Liver (tissue), 3 donors: ENCODE measurements at regions not wholly inside any gene's neighbourhood (a gene's known extent, or its start where the extent isn't known, plus 50 kb on each side); places are given as distances from the start of the nearest gene placed in this dataset.

ENCODE experiments used
- GABPA ChIP-seq, 2 donors: IDR thresholded peaks in 1 of 2; conservative IDR thresholded peaks in 1 of 2; 2 replicates each; pipeline ENCODE4 v1.6.1; 2016; ENCODE audit warnings: antibody characterized with exemption in 2 of 2, mild to moderate bottlenecking in 1 of 2, moderate library complexity in 1 of 2
- JUND ChIP-seq, 2 donors: IDR thresholded peaks; 2 replicates each; pipeline ENCODE4 v1.6.1; 2016; ENCODE audit warnings: antibody characterized with exemption in 2 of 2
- RAD21 ChIP-seq, 2 donors: IDR thresholded peaks; 2 replicates each; pipeline ENCODE4 v1.6.1; 2016; ENCODE audit warnings: antibody characterized with exemption in 2 of 2, mild to moderate bottlenecking in 2 of 2
- SP1 ChIP-seq: IDR thresholded peaks from 2 replicates; pipeline ENCODE4 v1.6.1; 2018; ENCODE audit warnings: antibody characterized with exemption, mild to moderate bottlenecking
- YY1 ChIP-seq: IDR thresholded peaks from 2 replicates; pipeline ENCODE4 v1.6.1; 2016; ENCODE audit warnings: antibody characterized with exemption, mild to moderate bottlenecking
- TF ChIP-seq, protein P1 (sequence below): fragments of 150-350 bp; IDR thresholded peaks from 2 replicates; pipeline ENCODE4 v1.5.1; 2017; ENCODE audit warnings: improper control_type of control experiment, low read depth, low read length; ENCODE audit not compliant: missing input control
- TF ChIP-seq, protein P2 (sequence below): IDR thresholded peaks from 2 replicates; pipeline ENCODE4 v1.6.1; 2016; ENCODE audit warnings: antibody characterized with exemption, mild to moderate bottlenecking
- TF ChIP-seq, protein P3 (sequence below): IDR thresholded peaks from 2 replicates; pipeline ENCODE4 v1.6.1; 2016; ENCODE audit warnings: antibody characterized with exemption
- donor health status: healthy.
- donor health status: healthy.

DNA sequence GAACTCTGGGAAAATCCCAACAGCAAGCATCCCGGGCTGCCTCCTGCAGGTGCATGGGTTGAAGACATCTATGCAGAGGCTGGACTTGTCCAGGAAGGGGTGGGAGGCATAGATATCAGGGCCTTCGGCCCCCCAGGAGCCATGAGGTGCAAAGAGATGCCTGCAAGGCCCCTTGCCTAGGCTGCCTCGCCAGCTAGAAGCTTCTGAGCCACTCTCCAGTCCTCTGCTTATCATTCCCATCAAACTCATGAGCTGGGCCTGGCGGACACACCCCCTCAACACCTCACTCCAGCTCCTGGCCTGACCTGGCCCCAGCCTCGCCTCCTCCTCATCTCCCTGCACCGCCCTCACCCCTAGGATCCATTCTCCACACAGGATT is 152.4 kb upstream of the PTPN1 start:
- TF ChIP-seq, protein P1, sequence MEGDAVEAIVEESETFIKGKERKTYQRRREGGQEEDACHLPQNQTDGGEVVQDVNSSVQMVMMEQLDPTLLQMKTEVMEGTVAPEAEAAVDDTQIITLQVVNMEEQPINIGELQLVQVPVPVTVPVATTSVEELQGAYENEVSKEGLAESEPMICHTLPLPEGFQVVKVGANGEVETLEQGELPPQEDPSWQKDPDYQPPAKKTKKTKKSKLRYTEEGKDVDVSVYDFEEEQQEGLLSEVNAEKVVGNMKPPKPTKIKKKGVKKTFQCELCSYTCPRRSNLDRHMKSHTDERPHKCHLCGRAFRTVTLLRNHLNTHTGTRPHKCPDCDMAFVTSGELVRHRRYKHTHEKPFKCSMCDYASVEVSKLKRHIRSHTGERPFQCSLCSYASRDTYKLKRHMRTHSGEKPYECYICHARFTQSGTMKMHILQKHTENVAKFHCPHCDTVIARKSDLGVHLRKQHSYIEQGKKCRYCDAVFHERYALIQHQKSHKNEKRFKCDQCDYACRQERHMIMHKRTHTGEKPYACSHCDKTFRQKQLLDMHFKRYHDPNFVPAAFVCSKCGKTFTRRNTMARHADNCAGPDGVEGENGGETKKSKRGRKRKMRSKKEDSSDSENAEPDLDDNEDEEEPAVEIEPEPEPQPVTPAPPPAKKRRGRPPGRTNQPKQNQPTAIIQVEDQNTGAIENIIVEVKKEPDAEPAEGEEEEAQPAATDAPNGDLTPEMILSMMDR, result no peak
- TF ChIP-seq, protein P2, sequence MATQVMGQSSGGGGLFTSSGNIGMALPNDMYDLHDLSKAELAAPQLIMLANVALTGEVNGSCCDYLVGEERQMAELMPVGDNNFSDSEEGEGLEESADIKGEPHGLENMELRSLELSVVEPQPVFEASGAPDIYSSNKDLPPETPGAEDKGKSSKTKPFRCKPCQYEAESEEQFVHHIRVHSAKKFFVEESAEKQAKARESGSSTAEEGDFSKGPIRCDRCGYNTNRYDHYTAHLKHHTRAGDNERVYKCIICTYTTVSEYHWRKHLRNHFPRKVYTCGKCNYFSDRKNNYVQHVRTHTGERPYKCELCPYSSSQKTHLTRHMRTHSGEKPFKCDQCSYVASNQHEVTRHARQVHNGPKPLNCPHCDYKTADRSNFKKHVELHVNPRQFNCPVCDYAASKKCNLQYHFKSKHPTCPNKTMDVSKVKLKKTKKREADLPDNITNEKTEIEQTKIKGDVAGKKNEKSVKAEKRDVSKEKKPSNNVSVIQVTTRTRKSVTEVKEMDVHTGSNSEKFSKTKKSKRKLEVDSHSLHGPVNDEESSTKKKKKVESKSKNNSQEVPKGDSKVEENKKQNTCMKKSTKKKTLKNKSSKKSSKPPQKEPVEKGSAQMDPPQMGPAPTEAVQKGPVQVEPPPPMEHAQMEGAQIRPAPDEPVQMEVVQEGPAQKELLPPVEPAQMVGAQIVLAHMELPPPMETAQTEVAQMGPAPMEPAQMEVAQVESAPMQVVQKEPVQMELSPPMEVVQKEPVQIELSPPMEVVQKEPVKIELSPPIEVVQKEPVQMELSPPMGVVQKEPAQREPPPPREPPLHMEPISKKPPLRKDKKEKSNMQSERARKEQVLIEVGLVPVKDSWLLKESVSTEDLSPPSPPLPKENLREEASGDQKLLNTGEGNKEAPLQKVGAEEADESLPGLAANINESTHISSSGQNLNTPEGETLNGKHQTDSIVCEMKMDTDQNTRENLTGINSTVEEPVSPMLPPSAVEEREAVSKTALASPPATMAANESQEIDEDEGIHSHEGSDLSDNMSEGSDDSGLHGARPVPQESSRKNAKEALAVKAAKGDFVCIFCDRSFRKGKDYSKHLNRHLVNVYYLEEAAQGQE, result no peak
- TF ChIP-seq GABPA (IDR thresholded peaks at IDR 0.05 in 1 of 2, conservative IDR thresholded peaks at IDR 0.05 in 1 of 2) (no peak), JUND (IDR thresholded peaks at IDR 0.05) (no peak), YY1 (no peak), SP1 (no peak), RAD21 (IDR thresholded peaks at IDR 0.05) (no peak)
- TF ChIP-seq, protein P3, sequence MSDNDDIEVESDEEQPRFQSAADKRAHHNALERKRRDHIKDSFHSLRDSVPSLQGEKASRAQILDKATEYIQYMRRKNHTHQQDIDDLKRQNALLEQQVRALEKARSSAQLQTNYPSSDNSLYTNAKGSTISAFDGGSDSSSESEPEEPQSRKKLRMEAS, result no peak
